RWPE1 (cell line): ENCODE measurements at regions not wholly inside any gene's neighbourhood (a gene's known extent, or its start where the extent isn't known, plus 50 kb on each side); places are given as distances from the start of the nearest gene placed in this dataset.
"Not testable (repeated sequence)": the region's sequence is repeated elsewhere in the genome, so short reads cannot be mapped to it uniquely, and the experiment has no call there.

Experiments used
- CTCF ChIA-PET: fragments of 350-600 bp; sonication (Branson Sonifier 250); formaldehyde crosslinking; extraction: SDS; loops from one replicate; lab custom pipeline; 2021; lab: Yijun Ruan, JAX
- POLR2A ChIA-PET: fragments of 400-600 bp; formaldehyde crosslinking; extraction: SDS; loops from one replicate; lab custom pipeline; 2020; ENCODE audit warnings: antibody characterized with exemption; ENCODE audit not compliant: low non-redundant PET; lab: Yijun Ruan, JAX
- DNase-seq: peaks from one replicate; pipeline ENCODE4 v3.0.0; 2012; ENCODE audit warnings: low spot score
- H3K27ac ChIP-seq: fragments of 450-650 bp; 2 replicates; pipeline ENCODE4 v1.5.1; 2017
- TF ChIP-seq, protein P1 (sequence below): fragments of 450-650 bp; conservative IDR thresholded peaks from 2 replicates; pipeline ENCODE4 v1.5.1; 2017; ENCODE audit warnings: low read depth, mild to moderate bottlenecking

DNA sequence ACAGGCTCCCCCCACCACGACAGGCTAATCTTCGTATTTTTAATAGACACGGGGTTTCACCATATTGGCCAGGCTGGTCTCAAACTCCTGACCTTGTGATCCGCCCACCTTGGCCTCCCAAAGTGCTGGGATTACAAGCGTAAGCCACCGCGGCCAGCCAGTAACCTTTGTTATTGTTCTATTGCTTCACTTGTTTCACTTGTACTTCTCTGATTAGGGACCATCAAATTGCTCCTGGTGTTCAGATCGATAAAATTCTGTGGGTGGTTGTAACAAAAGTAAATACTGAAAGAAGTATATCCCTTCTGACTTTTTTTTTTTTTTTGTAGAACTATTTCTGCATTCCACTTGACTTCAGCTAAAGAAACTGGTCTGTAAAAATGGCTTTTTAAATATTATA is 445.5 kb upstream of the CDH10 start:
- ChIA-PET POLR2A (no interaction called here), CTCF (no interaction called here)
- TF ChIP-seq, protein P1, sequence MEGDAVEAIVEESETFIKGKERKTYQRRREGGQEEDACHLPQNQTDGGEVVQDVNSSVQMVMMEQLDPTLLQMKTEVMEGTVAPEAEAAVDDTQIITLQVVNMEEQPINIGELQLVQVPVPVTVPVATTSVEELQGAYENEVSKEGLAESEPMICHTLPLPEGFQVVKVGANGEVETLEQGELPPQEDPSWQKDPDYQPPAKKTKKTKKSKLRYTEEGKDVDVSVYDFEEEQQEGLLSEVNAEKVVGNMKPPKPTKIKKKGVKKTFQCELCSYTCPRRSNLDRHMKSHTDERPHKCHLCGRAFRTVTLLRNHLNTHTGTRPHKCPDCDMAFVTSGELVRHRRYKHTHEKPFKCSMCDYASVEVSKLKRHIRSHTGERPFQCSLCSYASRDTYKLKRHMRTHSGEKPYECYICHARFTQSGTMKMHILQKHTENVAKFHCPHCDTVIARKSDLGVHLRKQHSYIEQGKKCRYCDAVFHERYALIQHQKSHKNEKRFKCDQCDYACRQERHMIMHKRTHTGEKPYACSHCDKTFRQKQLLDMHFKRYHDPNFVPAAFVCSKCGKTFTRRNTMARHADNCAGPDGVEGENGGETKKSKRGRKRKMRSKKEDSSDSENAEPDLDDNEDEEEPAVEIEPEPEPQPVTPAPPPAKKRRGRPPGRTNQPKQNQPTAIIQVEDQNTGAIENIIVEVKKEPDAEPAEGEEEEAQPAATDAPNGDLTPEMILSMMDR = no peak
- no peak overlapping the region for H3K27ac ChIP-seq
- no peak for DNase-seq

- POLR2A ChIA-PET, DNase-seq, H3K27ac ChIP-seq: not testable (repeated sequence)
- CTCF ChIA-PET = interaction anchor here (0.7 kb wide), 1 partner anchor 363 kb away, joined by 3 read pairs; no protein-coding TSS in a partner anchor
Measured at GRCh38 chr5:25088689-25089088, 443.9 kb upstream of the CDH10 start.

DNA sequence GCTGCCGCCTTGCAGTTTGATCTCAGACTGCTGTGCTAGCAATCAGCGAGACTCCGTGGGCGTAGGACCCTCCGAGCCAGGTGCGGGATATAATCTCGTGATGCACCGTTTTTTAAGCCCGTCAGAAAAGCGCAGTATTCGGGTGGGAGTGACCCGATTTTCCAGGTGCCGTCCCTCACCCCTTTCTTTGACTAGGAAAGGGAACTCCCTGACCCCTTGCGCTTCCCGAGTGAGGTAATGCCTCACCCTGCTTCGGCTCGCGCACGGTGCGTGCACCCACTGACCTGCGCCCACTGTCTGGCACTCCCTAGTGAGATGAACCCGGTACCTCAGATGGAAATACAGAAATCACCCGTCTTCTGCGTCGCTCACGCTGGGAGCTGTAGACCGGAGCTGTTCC is 438.5 kb upstream of the CDH10 start:
- H3K27ac ChIP-seq, CTCF ChIA-PET, POLR2A ChIA-PET, DNase-seq: not testable (repeated sequence)

DNA sequence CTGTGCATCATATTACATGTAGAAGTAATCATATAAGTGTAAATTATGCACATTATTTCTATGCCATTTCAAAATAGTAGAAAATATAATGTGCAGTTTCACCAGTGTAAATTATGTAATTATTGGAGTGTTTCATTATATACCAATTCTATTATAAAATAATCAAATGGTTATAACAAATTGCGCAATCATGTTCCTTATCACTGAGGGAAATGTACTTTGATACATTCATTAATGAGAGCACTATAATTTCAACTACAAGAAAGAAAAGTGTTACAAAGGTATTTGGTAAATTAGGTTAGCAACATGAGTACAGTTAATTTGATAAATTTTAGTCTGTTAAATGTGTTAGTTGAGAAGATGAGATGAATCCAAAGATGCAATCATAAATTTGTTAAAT is 421.5 kb upstream of the CDH10 start:
- CTCF ChIA-PET = interaction anchor here (0.6 kb wide), 1 partner anchor 175 kb away, joined by 3 read pairs; no protein-coding TSS in a partner anchor
- TF ChIP-seq, protein P1 = no peak

GRCh38 chr5:25064306-25064705 is 419.5 kb upstream of the CDH10 start:
- no peak for DNase-seq
- no peak overlapping the region for H3K27ac ChIP-seq
- POLR2A ChIA-PET = no interaction called here
- TF ChIP-seq, protein P1 = no peak
- CTCF ChIA-PET = no interaction called here

More for the DNA sequence above, 421.5 kb upstream of the CDH10 start:
- DNase-seq = no peak
- POLR2A ChIA-PET = no interaction called here
- H3K27ac ChIP-seq = no peak overlapping the region

- CTCF ChIA-PET = no interaction called here
- TF ChIP-seq, protein P1 = no peak
- POLR2A ChIA-PET = no interaction called here
Measured at GRCh38 chr5:25060575-25060974, 415.8 kb upstream of the CDH10 start.

GRCh38 chr5:25056836-25057235 is 412.1 kb upstream of the CDH10 start:
- TF ChIP-seq, protein P1 = no peak
- no peak for DNase-seq
- POLR2A ChIA-PET = no interaction called here
- CTCF ChIA-PET = no interaction called here
- H3K27ac ChIP-seq = no peak overlapping the region

More at GRCh38 chr5:25060575-25060974, 415.8 kb upstream of the CDH10 start:
- DNase-seq = no peak
- H3K27ac ChIP-seq = no peak overlapping the region

DNA sequence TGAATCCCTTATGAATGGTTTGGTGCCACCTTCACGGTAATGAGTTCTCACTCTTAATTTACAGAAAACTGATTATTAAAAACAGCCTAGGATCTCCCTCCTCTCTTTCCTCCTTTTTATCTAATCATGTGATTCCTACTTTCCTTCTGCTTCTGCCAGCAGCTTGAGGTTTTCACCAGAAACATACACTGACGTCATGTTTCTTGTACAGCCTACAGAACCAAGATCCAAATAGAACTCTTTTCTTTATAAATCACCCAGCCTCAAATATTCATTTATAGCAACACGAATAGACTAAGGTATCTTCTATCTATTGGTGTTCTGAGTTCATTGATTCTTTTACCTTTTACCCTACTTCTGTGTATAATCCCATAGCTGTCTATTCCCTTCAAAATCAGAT is 388.9 kb upstream of the CDH10 start:
- CTCF ChIA-PET = no interaction called here
- H3K27ac ChIP-seq = no peak overlapping the region
- POLR2A ChIA-PET = no interaction called here
- no peak for DNase-seq
- TF ChIP-seq, protein P1 = no peak
